Activated naive CD8-positive, alpha-beta T cell treated with anti-CD3 and anti-CD28 coated beads, Interleukin-2, amount 10 ng/mL, durations not matched to agents 7 days and 5 days (primary cell): ENCODE measurements at regions not wholly inside any gene's neighbourhood (a gene's known extent, or its start where the extent isn't known, plus 50 kb on each side); places are given as distances from the start of the nearest gene placed in this dataset.

ENCODE experiments used
- ATAC-seq: fragments of 150-1000 bp; cut with Tn5 transposase; one replicate; pipeline ENCODE4 v1.10.0; 2021; ENCODE audit warnings: low read depth, moderate library complexity
- POLR2A ChIA-PET: fragments of 350-600 bp; sonication (Branson Sonifier 250); formaldehyde crosslinking; loops from one replicate; lab custom pipeline; 2021; ENCODE audit warnings: antibody characterized with exemption; lab: Charles Lee
- DNase-seq: peaks from one replicate; pipeline ENCODE4 v3.0.0; 2021
- H3K27ac Mint-ChIP-seq: one replicate; pipeline ENCODE4 v1.8.0; 2022; ENCODE audit warnings: mild to moderate bottlenecking, mixed read lengths
- H3K27me3 Mint-ChIP-seq: one replicate; pipeline ENCODE4 v1.8.0; 2022; ENCODE audit warnings: mild to moderate bottlenecking, moderate library complexity, mixed read lengths
- H3K36me3 Mint-ChIP-seq: one replicate; pipeline ENCODE4 v1.8.0; 2021; ENCODE audit warnings: mild to moderate bottlenecking, mixed read lengths
- H3K4me1 Mint-ChIP-seq: one replicate; pipeline ENCODE4 v1.8.0; 2021; ENCODE audit warnings: mixed read lengths
- H3K4me3 Mint-ChIP-seq: one replicate; pipeline ENCODE4 v1.8.0; 2022; ENCODE audit warnings: mild to moderate bottlenecking, moderate library complexity, mixed read lengths
- H3K9me3 Mint-ChIP-seq: one replicate; pipeline ENCODE4 v1.8.0; 2021; ENCODE audit warnings: mixed read lengths

DNA sequence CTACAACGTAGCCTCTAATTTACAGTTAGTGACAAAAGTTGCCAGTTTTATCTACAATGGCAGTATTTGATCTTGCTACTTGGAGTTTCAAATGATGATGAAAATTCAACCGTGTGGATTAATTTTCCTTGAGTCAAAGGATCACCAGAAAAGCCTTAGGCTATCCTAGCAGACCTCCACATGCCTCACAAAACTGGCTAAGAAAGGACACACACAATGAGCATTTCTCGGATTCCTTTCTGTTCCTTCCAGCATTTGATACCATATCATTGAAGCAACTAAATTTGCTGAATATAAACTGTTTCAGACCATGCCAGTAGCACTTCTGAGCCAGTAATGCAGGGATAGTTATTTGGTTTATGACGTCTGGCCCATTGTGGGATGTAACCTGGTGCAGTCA lies 587.4 kb upstream of the MDFIC2 start:
- Mint-ChIP-seq H3K9me3 (peaks cover 5% of the 10 kb centered on the region), H3K27ac (no peak overlapping the region), H3K4me1 (no peaks in the 10 kb centered on the region), H3K4me3 (no peak overlapping the region), H3K27me3 (peaks cover 8% of the 10 kb centered on the region), H3K36me3 (peaks cover 3% of the 10 kb centered on the region)
- POLR2A ChIA-PET, result no interaction called here
- ATAC-seq, result no peak
- no peak for DNase-seq

DNA sequence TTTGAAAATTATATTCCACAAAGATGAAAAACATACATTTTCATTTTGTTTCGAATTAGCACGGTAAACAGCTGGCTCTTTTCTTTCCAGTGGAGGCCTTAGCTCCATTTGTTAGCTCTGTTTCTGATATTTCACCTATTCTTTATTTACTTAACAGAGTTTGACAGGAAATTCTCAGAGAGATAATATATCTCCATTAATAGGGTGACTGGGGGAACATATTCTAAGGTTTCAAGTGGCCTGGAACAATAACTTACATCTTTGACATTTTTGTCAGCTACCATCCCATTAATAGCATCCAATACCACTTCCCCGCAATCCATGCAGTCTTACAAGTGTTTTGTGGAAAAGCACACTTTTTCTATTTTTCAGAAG lies 577.6 kb upstream of the MDFIC2 start:
- DNase-seq, result no peak
- POLR2A ChIA-PET, result no interaction called here
- Mint-ChIP-seq H3K27ac (no peak overlapping the region), H3K9me3 (no peaks in the 10 kb centered on the region), H3K4me1 (no peaks in the 10 kb centered on the region), H3K27me3 (no peaks in the 10 kb centered on the region), H3K36me3 (no peaks in the 10 kb centered on the region), H3K4me3 (no peak overlapping the region)
- ATAC-seq, result no peak

DNA sequence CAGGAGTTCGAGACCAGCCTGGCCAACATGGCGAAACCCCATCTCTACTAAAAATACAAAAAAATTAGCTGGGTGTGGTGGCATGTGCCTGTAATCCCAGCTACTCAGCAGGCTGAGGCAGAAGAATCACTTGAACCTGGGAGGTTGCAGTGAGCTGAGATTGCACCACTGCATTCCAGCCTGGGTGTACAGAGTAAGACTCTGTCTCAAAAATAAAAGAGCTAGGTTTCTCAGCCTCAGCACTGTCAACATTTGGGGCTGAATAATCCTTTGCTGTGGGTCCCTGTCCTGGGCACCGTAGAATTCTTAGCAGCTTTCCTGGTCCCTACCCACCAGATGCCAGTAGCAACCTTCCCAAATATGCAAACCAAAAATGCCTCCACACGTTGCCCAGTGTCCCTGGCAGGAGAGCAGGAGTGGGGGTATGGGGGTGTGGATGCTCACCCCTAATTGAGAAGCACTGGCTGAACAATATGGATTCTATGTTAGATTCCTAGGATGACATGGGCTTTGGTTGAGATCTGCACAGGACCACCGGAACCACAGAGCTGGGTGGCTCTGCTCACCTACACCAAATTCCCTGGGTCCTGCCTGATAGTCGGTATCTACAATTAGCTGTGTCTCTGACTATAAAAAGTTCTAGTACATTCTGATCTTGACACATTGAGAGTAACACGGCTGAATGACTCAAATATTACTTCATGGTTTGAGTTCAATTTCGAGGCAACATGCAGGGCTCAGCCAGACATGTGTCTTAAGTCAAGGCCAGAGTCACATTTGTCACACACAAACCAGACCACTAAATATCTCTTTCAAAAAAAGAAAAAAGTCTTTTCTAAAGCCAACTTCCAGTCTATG lies 577.0 kb upstream of the MDFIC2 start:
- ATAC-seq (no peak), DNase-seq (no peak)
- H3K36me3 Mint-ChIP-seq, result no peaks in the 10 kb centered on the region
- H3K27ac Mint-ChIP-seq, result no peak overlapping the region
- no peak overlapping the region for H3K4me3 Mint-ChIP-seq
- no peaks in the 10 kb centered on the region for H3K27me3 Mint-ChIP-seq
- no peaks in the 10 kb centered on the region for H3K4me1 Mint-ChIP-seq
- POLR2A ChIA-PET, result no interaction called here
- H3K9me3 Mint-ChIP-seq, result no peaks in the 10 kb centered on the region

DNA sequence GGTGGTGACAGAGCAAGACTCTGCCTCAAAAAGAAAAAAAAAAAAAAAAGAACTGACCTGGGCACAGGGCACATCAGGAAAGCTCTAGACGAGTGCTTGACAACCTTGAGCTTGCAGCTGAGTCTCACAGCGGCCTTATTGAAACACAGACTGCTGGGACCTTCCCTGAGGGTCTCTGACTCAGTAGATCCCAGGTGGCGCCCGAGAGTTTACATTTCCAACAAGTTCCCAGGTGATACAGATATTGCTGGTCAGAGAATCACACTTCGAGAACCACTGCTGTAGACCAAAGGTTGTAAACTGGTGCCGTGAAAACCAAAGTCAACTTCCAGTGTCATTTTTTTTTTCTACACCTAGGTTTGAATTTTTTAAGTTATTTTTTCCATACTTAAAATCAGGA lies 573.2 kb upstream of the MDFIC2 start:
- Mint-ChIP-seq H3K9me3 (peaks cover 2% of the 10 kb centered on the region), H3K4me1 (no peaks in the 10 kb centered on the region), H3K27ac (no peak overlapping the region), H3K36me3 (no peaks in the 10 kb centered on the region), H3K27me3 (no peaks in the 10 kb centered on the region), H3K4me3 (no peak overlapping the region)
- ATAC-seq, result no peak
- DNase-seq, result no peak
- POLR2A ChIA-PET, result no interaction called here

DNA sequence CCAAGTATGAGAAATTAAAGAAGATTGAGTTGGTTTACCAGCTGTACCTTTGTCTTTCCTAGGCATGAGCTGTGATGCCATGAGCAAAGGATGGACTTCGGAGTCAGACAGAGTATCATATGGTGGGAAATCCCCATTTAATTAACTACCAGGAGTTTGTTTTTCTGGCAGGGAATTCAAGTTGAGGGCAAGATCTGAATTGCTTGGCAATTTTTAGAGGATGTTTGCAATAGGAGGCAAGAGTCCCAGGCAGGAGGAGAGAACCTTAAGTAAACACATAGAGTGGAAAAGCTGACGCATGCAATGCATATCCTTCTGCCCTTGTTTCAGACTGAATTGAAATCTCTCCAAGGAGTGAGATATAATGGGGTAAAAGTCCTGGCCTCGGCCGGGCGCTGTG lies 569.7 kb upstream of the MDFIC2 start:
- Mint-ChIP-seq H3K27me3 (peaks cover 3% of the 10 kb centered on the region), H3K27ac (no peak overlapping the region), H3K4me1 (no peaks in the 10 kb centered on the region), H3K4me3 (no peak overlapping the region), H3K9me3 (peaks cover 14% of the 10 kb centered on the region), H3K36me3 (peaks cover 1% of the 10 kb centered on the region)
- ATAC-seq (no peak), DNase-seq (no peak)
- POLR2A ChIA-PET, result no interaction called here

DNA sequence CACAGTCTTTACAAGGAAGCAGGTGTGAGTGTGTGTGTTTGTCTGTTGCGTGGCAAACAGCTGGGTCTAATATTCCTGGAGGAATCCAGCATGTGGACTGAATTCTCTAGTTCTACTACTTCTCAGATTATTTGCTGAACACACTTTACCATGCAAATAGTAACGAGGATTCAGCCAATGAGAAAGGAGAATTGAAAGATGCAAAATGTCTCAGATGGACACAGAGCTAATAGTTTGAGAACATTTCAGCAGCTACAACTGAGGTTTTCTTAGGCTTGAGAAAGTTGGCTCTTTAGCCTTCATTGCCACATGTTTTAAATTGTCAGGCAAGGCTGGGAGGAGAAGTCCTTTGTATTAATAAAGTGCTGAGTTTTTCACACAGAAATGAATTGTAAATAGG lies 568.0 kb upstream of the MDFIC2 start:
- H3K4me3 Mint-ChIP-seq, result no peak overlapping the region
- no peak overlapping the region for H3K27ac Mint-ChIP-seq
- peaks cover 1% of the 10 kb centered on the region for H3K36me3 Mint-ChIP-seq
- H3K9me3 Mint-ChIP-seq, result peaks cover 17% of the 10 kb centered on the region
- H3K27me3 Mint-ChIP-seq, result peaks cover 3% of the 10 kb centered on the region
- DNase-seq (no peak), ATAC-seq (no peak)
- POLR2A ChIA-PET, result no interaction called here
- H3K4me1 Mint-ChIP-seq, result no peaks in the 10 kb centered on the region

DNA sequence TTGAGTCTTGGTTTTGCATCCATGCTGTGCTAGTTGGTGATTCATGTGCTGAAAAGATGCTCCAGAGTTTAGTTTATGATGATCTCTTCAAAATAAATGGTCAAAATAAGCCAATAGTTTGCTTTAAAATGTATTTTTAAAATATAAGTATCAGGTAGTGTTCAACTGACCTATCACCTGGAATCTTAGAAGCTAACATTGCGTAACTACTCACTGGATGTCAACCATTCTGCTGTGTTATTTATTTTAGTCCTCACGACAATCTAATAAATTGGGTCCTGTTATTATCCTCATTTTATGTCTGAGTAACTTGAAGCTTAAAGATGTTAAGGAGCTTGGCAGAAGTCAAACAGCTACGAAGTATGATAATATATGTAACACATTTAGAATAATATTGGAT lies 563.7 kb upstream of the MDFIC2 start:
- H3K4me3 Mint-ChIP-seq, result no peak overlapping the region
- POLR2A ChIA-PET, result no interaction called here
- H3K27ac Mint-ChIP-seq, result no peak overlapping the region
- peaks cover 24% of the 10 kb centered on the region for H3K9me3 Mint-ChIP-seq
- DNase-seq (no peak), ATAC-seq (no peak)
- H3K4me1 Mint-ChIP-seq, result no peaks in the 10 kb centered on the region
- H3K27me3 Mint-ChIP-seq, result peaks cover 3% of the 10 kb centered on the region
- H3K36me3 Mint-ChIP-seq, result peaks cover 1% of the 10 kb centered on the region

DNA sequence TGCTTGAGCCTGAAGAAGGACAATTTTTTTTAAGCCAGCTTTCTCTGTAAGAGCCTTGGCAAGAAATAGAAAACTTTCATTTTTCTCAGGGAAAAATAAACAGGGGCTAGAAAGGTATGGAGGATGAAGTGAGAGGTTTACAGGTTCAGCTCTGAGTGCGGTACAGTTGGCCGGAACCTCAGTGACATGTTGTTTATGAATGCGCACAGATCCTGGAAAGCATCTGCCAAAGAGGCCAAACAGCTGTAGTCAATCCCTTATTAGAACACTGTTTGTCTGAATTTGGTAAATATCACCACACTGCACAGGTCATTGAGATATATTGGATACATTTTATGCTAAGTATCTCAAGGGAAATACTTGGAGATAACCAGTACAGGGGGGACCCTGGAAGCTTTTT lies 561.8 kb upstream of the MDFIC2 start:
- Mint-ChIP-seq H3K4me1 (no peaks in the 10 kb centered on the region), H3K4me3 (no peak overlapping the region), H3K27ac (no peak overlapping the region), H3K9me3 (peaks cover 21% of the 10 kb centered on the region), H3K36me3 (peaks cover 1% of the 10 kb centered on the region), H3K27me3 (peaks cover 3% of the 10 kb centered on the region)
- ATAC-seq (no peak), DNase-seq (no peak)
- POLR2A ChIA-PET, result no interaction called here

DNA sequence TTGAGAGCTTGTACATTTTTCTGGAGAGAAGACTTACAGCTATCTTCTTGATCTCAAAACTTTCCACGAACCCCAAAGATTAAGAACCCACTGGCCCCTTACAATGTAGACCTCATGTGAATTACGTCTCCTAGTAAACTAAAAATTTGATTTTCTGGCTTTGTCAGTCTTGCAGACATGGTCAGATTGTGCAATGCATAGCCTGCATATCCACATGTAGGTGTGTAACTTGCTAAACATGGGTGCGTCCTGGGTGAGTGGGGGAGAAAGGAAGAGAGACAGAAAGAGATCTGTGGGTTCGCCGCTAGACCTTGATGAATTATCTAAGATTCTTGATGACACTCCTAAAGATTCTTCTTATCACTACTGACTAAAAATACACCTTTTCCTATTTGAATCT lies 561.2 kb upstream of the MDFIC2 start:
- H3K4me3 Mint-ChIP-seq, result no peak overlapping the region
- no peaks in the 10 kb centered on the region for H3K4me1 Mint-ChIP-seq
- no peak overlapping the region for H3K27ac Mint-ChIP-seq
- DNase-seq, result no peak
- peaks cover 3% of the 10 kb centered on the region for H3K27me3 Mint-ChIP-seq
- peaks cover 20% of the 10 kb centered on the region for H3K9me3 Mint-ChIP-seq
- POLR2A ChIA-PET, result no interaction called here
- ATAC-seq, result no peak
- H3K36me3 Mint-ChIP-seq, result no peaks in the 10 kb centered on the region

DNA sequence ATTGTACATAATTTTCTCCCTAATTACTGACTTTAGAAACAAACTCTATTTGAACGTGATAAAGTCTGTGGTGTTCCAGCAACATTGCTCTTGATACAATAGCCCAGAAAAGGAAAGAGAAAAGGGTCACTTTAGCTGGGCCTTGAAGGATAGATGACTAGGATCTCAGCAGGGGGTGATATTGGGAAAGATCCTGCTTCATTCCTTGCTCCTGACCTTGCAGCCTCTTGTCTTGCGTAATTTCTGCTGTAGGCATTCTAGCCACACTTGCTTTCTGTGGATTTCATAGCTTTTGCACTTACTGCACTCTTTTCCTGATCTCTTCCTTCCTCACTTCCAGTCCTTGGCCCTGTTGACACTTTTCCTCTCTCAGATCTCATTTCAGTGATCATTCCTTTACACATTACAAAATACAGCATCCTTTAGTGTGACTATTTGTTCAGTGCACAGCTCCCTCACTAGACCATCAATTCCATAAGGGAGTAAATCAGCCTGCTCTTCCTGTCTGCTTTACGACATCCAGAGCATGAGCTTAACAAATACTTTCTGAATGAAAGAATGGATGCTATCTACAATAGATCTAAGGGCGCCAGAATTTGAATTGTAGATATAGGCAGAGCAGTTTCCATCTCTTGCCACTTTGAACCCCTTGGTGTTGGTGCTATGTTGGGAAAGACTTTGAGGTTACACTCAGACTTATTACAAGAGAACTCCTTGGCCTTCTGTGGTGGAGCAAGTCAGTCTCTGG lies 559.6 kb upstream of the MDFIC2 start:
- POLR2A ChIA-PET, result no interaction called here
- H3K27me3 Mint-ChIP-seq, result no peaks in the 10 kb centered on the region
- no peaks in the 10 kb centered on the region for H3K4me1 Mint-ChIP-seq
- H3K36me3 Mint-ChIP-seq, result no peaks in the 10 kb centered on the region
- H3K4me3 Mint-ChIP-seq, result no peak overlapping the region
- no peak for ATAC-seq
- H3K9me3 Mint-ChIP-seq, result peaks cover 13% of the 10 kb centered on the region
- no peak for DNase-seq
- H3K27ac Mint-ChIP-seq, result no peak overlapping the region

DNA sequence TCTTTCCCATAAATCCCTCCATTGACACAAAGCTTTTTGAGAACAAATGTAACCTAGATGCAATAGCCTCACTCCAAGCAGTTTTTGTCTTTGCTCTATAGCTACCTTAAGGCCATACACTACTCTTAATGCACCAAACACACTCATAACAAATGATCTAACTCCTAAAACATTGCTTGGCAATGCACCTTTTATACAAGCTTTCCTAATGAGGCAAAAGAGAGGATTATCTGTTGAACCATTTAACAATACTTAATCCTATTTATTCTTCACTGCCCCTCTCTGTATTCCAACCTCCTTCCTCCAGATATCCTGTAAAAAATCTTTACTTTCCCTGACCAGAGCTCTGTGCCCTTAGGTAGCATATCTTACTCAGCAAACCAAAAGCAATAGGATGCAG lies 558.1 kb upstream of the MDFIC2 start:
- no peaks in the 10 kb centered on the region for H3K27me3 Mint-ChIP-seq
- H3K36me3 Mint-ChIP-seq, result no peaks in the 10 kb centered on the region
- H3K27ac Mint-ChIP-seq, result no peak overlapping the region
- peaks cover 12% of the 10 kb centered on the region for H3K9me3 Mint-ChIP-seq
- POLR2A ChIA-PET, result no interaction called here
- DNase-seq, result no peak
- no peaks in the 10 kb centered on the region for H3K4me1 Mint-ChIP-seq
- H3K4me3 Mint-ChIP-seq, result no peak overlapping the region
- ATAC-seq, result no peak

DNA sequence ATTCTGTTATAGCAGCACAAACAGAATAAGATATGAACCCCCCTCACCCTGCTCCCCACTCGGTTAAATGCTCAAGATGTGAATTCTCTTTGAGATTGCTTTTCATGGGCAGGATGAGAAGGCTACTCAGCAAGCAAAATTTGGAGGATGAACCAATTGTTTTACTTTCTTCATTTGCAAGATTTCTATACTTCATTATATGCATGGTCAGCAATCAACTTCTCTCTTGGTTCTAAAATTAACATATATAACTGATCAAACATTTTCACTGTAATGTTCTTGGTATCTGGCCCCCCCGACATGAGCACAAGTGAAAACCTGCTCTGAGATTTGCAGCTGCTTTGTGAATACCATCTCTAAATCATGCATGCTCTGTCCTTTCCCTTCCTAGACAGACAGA lies 556.1 kb upstream of the MDFIC2 start:
- no peak for ATAC-seq

DNA sequence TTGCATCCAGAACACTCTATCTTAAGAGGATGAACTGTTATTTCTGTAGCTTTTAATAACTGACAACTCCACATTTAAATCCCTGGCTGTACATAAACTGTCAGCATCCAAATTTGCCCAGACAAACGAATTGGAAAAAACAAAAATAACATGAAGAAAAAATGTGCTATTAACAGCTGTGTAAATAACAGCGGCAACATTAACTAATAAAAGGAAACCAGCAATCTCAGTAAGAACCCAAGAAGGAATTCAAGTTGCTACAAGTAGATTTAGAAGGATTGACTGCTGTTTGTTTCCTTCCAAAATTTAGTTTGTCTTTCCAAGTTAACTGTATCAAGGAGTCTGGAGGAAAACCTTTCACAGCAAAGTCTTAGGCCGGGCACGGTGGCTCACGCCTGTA lies 550.6 kb upstream of the MDFIC2 start:
- Mint-ChIP-seq H3K27ac (no peak overlapping the region), H3K4me1 (no peaks in the 10 kb centered on the region), H3K27me3 (peaks cover 2% of the 10 kb centered on the region), H3K9me3 (peaks cover 3% of the 10 kb centered on the region), H3K36me3 (no peaks in the 10 kb centered on the region), H3K4me3 (no peak overlapping the region)
- ATAC-seq (no peak), DNase-seq (no peak)
- POLR2A ChIA-PET, result no interaction called here

More for the DNA sequence above, 556.1 kb upstream of the MDFIC2 start:
- no peaks in the 10 kb centered on the region for H3K4me1 Mint-ChIP-seq
- H3K36me3 Mint-ChIP-seq, result no peaks in the 10 kb centered on the region
- H3K9me3 Mint-ChIP-seq, result peaks cover 11% of the 10 kb centered on the region
- no peak overlapping the region for H3K4me3 Mint-ChIP-seq
- H3K27me3 Mint-ChIP-seq, result no peaks in the 10 kb centered on the region
- no peak for DNase-seq
- POLR2A ChIA-PET, result no interaction called here
- H3K27ac Mint-ChIP-seq, result no peak overlapping the region

DNA sequence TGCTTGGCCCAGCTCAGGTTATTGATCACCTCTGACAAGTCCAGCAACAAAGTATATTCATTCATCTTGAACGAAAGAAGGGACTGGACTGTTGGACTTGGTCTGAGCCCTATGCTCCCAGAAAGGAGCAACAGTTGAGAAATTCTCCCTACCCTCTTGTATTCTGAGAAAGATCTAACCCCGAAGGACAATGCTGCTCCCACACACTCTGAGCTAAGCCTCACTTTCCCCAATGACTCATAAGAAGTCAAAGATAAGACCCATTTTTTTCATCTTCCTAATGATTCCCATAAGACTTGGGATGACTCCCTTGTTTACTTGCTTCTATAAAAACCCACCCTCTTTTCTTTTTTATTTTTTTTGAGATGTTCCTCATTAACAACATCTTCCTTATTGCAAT lies 549.4 kb upstream of the MDFIC2 start:
- POLR2A ChIA-PET, result no interaction called here
- H3K9me3 Mint-ChIP-seq, result peaks cover 2% of the 10 kb centered on the region
- H3K27me3 Mint-ChIP-seq, result peaks cover 2% of the 10 kb centered on the region
- no peak overlapping the region for H3K27ac Mint-ChIP-seq
- DNase-seq (no peak), ATAC-seq (no peak)
- no peak overlapping the region for H3K4me3 Mint-ChIP-seq
- H3K4me1 Mint-ChIP-seq, result no peaks in the 10 kb centered on the region
- no peaks in the 10 kb centered on the region for H3K36me3 Mint-ChIP-seq
